ENCODE measurements at regions not wholly inside any gene's neighbourhood (a gene's known extent, or its start where the extent isn't known, plus 50 kb on each side); places are given as distances from the start of the nearest gene placed in this dataset.

DNA sequence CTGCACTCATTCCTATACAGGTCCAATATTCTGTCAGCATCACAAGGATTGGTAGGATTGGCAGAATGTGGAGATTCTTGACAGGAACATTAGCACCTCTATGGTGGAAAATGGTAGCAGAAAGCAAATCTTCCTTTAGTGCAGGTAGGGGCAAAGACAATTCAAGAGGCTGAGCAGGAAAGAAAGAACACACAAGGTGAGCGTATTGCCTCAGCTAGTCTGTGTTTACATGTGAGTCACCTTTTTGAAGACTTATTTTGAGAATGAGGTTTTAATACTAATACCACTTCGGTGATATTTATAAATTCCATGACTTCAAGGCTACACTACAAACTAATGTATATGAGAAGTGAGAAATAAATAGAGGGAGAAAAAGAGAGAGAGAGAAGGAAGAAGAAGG lies 717.0 kb downstream of the BRINP1 start:
- TF ChIP-seq, protein P1, sequence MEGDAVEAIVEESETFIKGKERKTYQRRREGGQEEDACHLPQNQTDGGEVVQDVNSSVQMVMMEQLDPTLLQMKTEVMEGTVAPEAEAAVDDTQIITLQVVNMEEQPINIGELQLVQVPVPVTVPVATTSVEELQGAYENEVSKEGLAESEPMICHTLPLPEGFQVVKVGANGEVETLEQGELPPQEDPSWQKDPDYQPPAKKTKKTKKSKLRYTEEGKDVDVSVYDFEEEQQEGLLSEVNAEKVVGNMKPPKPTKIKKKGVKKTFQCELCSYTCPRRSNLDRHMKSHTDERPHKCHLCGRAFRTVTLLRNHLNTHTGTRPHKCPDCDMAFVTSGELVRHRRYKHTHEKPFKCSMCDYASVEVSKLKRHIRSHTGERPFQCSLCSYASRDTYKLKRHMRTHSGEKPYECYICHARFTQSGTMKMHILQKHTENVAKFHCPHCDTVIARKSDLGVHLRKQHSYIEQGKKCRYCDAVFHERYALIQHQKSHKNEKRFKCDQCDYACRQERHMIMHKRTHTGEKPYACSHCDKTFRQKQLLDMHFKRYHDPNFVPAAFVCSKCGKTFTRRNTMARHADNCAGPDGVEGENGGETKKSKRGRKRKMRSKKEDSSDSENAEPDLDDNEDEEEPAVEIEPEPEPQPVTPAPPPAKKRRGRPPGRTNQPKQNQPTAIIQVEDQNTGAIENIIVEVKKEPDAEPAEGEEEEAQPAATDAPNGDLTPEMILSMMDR (conservative IDR thresholded peaks at IDR 0.05 in 1 of 2, IDR thresholded peaks at IDR 0.05 in 1 of 2; ENCODE audit: extremely low read depth in 1 of 2, insufficient read depth in 1 of 2, low read depth in 1 of 2, low read length in 2 of 2) = no peak
- no peak for TF ChIP-seq EZH2 (IDR thresholded peaks at IDR 0.05; ENCODE audit: borderline replicate concordance, low read length)
